Umbilical cord (tissue), 1 donor: ENCODE measurements at regions not wholly inside any gene's neighbourhood (a gene's known extent, or its start where the extent isn't known, plus 50 kb on each side); places are given as distances from the start of the nearest gene placed in this dataset.
"Not testable (repeated sequence)": the region's sequence is repeated elsewhere in the genome, so short reads cannot be mapped to it uniquely, and the experiment has no call there.

Source experiments
- DNase-seq: peaks from one replicate; pipeline ENCODE4 v3.0.0-alpha.2; 2015; ENCODE audit warnings: low spot score

- peak; percentile 29 for DNase-seq
Measured at GRCh38 chr10:52539463-52539862, 225.4 kb downstream of the DKK1 start.

- DNase-seq, result peak; percentile 88
Measured at GRCh38 chr10:52540479-52540984, 226.5 kb downstream of the DKK1 start.

- peak; percentile 84 for DNase-seq
Measured at GRCh38 chr10:52541006-52541473, 227.0 kb downstream of the DKK1 start.

GRCh38 chr10:52542906-52543305 is 228.8 kb downstream of the DKK1 start:
- no peak for DNase-seq

- DNase-seq, result peak; percentile 42
Measured at GRCh38 chr10:52551046-52551445, 221.5 kb downstream of the MBL2 start.

- DNase-seq, result no peak
Measured at GRCh38 chr10:52558090-52558489, 214.5 kb downstream of the MBL2 start.

- no peak for DNase-seq
Measured at GRCh38 chr10:52561322-52561721, 211.3 kb downstream of the MBL2 start.

GRCh38 chr10:52563360-52563759 is 209.2 kb downstream of the MBL2 start:
- no peak for DNase-seq

- peak; percentile 60 for DNase-seq
Measured at GRCh38 chr10:52566471-52567246, 205.9 kb downstream of the MBL2 start.

- no peak for DNase-seq
Measured at GRCh38 chr10:52567247-52567580, 205.4 kb downstream of the MBL2 start.

GRCh38 chr10:52568309-52568708 is 204.3 kb downstream of the MBL2 start:
- no peak for DNase-seq

GRCh38 chr10:52570490-52570889 is 202.1 kb downstream of the MBL2 start:
- DNase-seq, result no peak

- no peak for DNase-seq
Measured at GRCh38 chr10:52571018-52571417, 201.6 kb downstream of the MBL2 start.

- DNase-seq, result no peak
Measured at GRCh38 chr10:52571516-52572182, 200.9 kb downstream of the MBL2 start.

- DNase-seq, result no peak
Measured at GRCh38 chr10:52573347-52573746, 199.2 kb downstream of the MBL2 start.

GRCh38 chr10:52574697-52575096 is 197.9 kb downstream of the MBL2 start:
- peak; percentile 68 for DNase-seq

GRCh38 chr10:52577047-52577446 is 195.5 kb downstream of the MBL2 start:
- no peak for DNase-seq

GRCh38 chr10:52578871-52579405 is 193.6 kb downstream of the MBL2 start:
- peak; percentile 80 for DNase-seq

- DNase-seq, result not testable (repeated sequence)
Measured at GRCh38 chr10:52581636-52582035, 190.9 kb downstream of the MBL2 start.

GRCh38 chr10:52583336-52583735 is 189.2 kb downstream of the MBL2 start:
- DNase-seq, result no peak

GRCh38 chr10:52586710-52587109 is 185.9 kb downstream of the MBL2 start:
- DNase-seq, result no peak

- peak; percentile 46 for DNase-seq
Measured at GRCh38 chr10:52597189-52597863, 175.3 kb downstream of the MBL2 start.
